ENCODE measurements at regions not wholly inside any gene's neighbourhood (a gene's known extent, or its start where the extent isn't known, plus 50 kb on each side); places are given as distances from the start of the nearest gene placed in this dataset.
"Not testable (repeated sequence)": the region's sequence is repeated elsewhere in the genome, so short reads cannot be mapped to it uniquely, and the experiment has no call there.

DNA sequence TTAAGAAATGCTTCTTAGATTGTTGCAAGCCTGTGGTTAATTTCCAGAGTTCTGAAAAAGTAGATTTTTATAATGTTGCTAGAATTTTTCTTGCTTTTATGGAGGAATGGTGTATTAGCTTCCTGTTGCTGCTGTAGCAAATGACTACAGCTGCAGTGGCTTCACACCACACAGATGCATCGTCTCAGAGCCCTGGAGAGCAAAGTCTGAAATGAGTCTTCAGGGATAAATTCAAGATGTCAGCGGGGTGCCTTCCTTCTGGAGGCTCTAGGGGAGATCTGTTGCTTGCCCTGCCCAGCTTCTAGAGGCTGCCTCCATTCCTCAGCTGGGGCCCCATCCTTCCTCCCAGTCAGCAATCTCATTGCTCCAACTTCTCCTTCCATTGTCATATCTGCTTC lies 187.8 kb downstream of the ZNF516 start:
- DNase-seq, result no peak

DNA sequence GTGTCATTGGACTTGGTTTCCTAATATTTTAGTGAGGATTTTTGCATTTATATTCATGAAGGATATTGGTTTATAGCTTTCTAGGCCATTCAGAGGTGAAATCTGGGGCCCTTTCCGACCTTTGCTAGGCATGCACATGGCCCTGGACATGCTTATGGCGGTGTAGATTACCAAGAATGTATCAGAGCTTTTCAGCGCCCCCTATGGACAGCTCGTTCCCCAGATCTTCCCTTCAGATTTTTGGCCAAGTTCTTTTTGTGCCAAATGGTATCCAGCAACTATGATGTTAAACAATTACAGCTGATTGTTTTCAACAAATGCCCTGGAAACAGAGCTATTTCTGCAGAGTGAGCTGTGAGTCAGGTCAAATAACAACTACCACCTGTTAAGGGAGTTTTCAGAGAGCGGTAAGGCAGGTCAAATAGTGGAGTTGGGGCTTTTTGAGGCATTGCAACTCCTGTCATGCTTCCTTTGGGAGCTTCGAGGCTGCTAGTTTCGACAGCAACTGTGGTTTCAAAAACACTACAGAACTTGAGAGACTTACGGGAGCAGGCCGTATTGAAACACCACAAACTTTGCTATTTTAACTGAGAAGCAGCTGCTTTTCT lies 188.3 kb downstream of the ZNF516 start:
- no peak for DNase-seq

DNA sequence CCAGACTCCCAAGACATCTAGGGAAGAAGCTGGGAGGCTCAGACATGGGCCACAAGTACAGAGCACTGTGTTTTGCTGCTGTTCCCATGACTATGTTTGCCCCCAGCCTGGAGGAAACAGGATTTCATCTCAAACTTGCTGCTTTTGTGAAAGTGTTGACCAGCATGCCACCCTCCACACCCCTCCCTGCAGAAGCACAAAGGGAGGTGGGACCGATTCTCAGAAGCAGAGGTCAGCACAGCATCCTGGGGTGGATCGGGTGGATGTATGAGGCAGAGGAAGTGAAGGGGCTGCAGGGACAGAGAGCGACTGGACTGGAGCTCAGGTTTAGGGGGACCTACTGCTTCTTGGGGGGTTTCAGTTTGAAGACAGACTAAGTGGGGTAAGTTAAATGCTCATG lies 209.2 kb downstream of the ZNF516 start:
- DNase-seq, result no peak

DNA sequence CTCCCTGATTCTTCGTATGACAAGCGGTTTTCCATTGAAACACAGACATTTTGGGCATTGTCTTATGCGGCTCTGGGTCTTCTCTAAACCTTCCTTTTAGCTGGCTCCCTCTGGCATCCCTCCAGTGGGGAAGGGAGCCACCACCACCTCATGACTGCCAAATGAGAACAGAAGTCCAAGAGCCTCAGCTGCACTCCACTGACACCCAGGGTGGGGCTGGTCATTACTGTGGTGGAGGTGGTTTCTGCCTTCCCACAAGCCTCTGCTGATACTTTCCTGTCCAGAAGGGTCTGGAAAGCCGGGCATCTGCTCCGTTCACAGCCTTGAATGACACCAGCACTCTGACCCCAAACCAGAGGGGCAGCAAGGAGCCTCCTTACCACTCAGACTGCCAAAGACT lies 213.5 kb downstream of the ZNF516 start:
- DNase-seq, result no peak

DNA sequence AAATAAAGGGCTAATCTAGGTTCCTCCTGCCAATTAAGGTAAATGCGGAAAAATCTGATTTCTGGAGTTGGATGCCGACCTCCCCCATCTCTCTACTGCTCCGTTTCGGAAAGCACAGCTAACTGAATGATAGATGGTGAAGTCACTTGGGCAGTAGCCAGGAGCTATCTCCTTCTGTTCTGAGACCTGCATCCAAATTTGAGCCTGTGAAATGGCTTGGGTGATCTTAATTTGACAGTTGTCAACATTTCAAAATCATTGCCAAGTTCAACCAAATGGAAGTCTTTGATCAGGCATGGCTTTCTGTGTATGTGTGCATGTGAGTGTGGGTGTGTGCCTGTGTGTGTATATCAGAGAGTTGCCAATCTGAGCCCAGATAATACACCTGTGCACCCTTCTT lies 217.2 kb downstream of the ZNF516 start:
- no peak for DNase-seq

DNA sequence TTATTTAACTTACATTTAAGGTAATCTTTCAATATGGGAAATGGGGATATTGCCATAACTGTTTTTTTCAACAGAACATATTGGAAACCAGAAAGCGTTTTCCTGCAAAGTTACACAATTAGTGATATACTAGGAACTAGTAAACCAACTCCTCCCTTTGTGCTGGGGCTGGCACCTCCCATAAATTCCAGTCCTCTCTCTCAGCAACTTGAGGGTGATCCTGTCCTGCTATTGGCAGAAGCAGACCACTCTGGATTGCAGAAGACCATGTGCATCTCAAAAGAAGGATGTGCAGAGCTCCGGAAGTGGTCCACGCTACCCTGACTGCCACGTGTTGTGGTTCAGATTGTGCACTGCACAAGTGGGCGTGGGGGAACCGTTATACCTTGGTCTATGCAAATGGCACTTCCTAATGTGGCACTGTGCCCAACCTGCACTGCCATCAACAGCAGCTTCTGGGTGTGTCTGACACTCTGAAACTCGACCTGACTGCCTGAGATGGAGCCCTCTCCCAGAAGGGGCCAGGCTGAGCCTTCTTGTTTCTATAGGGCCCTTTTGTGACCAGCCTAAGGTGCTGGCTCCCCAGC lies 219.2 kb downstream of the ZNF516 start:
- no peak for DNase-seq

DNA sequence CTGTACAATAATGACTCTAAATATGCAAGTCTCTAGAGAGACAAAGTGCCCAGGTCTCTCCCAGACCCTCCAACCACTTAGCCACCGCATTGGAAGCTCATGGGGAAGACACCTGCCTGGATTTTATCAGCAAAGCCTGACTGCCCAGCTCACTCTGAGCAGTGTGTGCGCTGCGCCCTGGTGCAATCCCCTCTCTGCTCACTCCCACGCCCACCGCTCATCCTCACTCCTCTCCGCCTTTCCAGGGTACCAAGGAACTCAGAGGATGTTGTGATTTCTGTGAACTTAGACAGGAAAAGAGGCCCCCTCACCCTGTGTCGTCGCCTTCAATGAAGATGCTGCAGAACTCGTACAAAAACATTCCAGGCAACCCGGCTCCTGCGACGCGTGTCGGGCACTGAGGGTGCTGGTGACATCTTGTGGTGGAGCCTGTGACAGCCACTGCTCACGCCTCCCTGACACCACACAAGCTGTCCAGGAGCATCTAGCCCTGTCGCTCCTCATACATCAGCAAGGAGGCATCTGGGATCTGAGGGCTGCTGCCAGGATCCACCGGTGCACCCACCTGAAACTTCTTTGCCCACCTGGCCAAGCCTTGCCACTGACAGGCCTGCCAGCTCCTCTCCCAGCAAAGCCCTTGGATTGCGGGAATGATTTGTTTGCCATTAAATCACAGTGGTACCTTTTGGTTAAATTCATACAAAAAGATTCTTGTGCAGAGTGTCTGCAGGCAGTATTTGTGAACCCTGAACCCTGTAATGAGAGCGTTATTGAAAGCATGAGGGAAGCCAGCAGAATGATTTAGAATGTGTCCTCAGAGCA lies 220.4 kb downstream of the ZNF516 start:
- DNase-seq, result no peak

DNA sequence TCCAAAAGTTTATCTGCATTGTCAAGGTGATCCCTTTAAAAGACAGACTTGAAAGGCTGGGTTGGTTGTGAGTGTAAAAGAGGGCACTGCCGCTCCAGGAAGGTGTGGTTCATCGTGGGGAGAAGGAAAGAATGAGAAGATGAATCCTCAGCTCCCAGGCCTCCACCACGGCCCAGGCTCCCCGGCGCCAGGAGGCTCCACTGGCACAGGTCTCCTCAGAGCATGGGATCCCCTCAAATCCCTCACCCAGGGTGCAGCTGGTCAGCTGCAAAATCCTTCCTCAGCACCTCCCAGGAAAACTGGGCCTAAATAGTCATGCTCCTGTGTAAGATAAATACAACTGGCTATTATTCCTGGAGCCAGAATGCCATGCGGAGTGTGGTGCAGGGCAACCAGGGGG lies 221.1 kb downstream of the ZNF516 start:
- no peak for DNase-seq

DNA sequence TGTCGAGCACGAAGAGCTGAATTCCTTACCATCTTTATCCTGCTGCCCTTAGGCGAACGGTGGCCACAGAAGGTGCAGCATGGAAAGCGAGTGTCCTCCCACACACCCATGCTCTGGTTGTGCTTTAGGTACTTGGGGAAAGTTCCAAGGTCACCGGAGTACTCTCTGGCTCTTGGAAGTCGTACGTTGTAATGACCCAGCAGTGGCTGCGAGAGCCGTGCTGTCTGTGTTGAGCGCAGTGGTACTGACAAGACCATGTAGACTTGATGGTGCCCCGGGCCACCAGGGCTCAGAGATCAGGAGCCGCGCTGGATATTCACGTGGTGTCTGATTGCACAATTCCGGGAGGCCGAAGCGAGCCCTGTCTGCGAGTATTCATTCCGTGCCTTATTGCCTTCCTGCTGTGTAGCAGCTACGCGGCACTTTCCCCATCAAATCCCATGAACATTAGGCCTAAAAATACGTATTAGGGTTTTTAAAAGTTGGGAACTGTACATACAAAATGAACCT lies 222.0 kb downstream of the ZNF516 start:
- DNase-seq, result no peak

DNA sequence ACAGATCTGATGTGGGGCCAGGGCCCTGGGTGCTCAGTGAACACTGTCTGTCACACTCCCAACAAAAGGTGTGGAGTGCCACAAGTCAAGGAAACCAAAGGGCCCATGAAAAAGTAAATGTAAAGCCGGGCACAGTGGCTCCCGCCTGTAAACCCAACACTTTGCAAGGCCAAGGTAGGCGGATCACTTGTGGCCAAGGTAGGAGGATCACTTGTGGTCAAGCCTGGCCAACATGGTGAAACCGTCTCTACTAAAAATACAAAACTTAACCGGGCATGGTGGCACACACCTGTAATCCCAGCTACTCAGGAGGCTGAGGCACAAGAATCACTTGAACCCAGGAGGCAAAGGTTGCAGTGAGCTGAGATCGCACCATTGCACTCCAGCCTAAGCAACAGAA lies 227.6 kb downstream of the ZNF516 start:
- not testable (repeated sequence) for DNase-seq

DNA sequence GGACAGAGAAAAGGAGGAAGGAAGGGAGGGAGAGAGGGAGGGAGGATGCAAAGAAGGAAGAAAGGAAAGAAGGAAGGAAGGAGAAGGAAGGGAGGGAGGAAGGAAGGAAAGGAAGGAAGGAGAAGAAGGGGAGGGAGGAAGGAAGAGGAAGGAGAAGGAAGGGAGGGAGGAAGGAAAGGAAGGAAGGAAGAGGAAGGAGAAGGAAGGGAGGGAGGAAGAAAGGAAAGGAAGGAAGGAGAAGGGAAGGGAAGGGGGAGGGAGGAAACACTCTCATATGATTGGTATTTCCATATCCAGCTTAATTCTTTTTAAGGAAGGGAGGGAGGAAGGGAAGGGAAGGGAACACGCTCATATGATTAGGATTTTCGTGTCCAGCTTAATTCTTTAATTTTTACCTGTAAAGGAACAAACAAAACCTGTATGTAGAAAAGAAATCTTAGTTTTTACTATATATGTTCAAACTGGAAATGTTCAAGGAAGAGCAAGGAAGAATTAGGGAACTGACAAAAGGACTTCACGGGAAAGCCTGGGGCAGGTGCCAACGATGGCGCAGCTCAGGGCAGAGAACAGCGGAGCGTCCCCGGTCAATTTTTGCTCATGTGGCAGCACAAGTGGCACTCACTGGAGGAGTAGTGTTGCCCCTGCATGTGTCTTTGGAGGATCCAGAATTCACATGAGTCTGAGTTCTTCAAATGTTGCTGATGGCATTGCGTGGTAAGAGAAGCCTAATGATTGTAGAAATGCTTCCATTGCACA lies 228.6 kb downstream of the ZNF516 start:
- DNase-seq, result no peak

DNA sequence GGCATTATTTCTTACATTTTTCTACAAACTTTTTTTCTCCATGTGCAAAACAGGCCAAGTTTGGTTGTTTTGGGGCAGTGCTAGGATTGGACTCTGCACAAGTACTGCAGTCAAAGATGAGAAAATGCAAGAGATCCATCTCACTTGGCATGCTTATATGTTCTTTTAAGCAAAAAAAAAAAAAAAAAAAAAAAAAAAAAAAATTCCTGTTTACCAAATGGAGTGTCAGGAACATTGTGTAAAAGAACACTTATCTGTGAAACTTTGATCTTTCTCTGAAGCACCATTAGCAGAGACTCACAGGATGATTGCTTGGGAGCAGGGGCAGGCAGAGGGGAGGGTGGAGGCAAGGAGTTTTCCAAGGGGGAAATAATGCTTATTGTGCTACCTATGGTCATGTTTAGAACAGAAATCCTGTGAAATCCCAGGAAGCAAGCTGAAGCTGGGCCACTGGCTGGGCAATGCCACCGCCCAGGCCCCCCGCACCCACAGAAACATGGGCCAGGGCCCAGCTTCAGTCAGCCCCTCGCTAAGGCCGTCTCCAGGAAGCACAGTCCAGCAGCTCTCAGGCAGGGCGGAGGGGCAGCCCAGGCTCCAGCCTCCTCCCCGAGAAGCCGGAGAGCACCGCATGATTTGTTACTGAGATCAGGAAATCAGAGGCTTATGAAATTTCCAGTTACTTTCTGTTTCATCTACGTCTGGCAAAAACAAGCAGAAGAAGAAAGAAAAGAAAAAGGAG lies 229.4 kb downstream of the ZNF516 start:
- DNase-seq, result peak; percentile 30

DNA sequence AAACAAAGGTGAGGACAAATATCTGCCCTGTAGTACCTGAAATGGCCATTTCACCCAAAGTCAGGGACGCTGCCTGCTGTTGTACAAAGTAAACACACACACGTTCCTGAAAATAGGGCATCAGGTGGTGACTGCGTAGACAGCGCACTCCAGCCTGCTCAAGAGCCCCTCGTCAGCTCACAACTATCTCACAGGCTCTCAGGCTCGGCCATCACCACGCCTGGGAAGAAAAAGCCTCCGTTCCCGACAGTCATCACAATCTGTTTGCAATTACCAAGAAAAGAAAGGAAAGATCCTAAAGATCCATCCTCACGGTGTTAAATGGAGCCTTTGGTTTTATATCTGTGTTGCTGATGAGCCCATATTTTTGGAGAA lies 230.2 kb downstream of the ZNF516 start:
- DNase-seq, result no peak

DNA sequence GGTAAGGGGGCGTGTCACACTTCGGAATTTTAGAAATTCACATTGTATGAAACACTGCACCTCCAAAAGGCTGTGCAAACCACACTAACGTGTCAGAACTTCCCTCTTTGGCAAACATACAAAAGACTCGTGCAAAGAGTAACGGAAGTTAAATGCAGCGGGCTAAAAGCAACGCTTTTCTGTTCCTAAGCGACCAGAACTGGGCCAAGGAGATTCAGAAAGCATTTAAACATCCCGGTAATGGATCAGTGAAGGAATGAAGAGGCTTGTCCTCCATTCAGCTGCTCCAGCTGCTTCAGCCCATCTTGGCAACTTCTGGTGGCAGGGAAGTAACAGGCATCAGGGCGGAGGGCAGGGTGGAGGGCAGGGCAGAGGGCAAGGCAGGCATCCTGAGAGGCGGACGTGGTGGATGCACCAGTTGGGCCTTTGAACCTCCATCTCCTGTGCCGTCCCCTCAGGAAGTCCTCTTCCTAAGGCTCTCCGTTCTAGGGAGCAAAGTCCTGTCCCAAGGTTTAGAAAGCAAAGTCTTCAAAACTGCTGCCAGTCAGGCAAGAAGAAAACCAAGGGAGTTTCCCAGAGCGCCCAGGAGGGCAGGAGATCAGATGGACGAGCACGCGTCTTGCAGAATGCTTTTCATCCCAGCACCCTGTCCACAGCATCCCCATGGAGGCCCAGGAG lies 230.7 kb downstream of the ZNF516 start:
- no peak for DNase-seq

DNA sequence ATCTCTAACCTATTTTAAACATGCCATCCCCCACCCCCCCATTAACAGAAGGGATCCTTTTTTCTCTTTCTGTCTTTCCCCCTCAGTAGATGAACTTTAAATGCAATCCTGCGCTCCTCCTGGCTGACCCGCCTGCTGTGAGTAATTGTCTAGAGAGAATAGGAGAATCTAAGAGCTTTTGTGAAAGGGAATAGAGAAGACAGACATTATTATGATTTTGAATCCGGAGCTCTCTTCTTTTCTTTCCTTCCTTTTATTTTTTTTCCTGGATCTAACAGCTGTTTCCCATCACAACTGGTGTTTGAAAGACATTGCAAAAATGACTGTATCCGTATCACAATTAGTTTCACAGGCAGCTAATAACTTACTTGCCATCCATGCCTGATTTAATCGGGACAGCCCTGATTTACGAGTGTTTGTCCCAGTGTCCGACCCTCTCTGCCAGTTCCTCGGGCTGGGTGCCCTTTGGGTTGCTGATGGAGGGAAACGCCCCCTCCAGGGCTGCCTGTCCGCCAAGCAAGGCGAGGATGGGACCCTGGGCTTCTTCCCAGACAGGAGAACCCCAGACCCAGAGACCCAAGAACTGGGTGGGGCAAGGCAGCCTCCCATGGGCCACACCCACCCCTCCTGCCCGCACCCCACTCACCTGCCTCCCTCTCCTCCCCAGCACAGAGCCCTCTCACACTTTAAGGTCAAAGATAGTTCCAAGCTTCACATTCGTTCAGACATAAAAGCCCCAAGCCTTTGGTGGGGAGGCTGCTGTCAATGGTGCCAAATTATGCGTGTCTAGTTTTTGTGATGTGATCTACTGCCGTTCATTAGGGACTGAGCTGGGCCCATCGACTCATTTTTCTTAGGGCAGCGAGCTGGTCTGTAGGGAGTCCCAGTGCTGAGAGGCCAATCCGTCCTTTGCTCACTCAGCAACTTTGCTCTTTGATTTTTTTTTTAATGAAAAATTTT lies 231.7 kb downstream of the ZNF516 start:
- no peak for DNase-seq

DNA sequence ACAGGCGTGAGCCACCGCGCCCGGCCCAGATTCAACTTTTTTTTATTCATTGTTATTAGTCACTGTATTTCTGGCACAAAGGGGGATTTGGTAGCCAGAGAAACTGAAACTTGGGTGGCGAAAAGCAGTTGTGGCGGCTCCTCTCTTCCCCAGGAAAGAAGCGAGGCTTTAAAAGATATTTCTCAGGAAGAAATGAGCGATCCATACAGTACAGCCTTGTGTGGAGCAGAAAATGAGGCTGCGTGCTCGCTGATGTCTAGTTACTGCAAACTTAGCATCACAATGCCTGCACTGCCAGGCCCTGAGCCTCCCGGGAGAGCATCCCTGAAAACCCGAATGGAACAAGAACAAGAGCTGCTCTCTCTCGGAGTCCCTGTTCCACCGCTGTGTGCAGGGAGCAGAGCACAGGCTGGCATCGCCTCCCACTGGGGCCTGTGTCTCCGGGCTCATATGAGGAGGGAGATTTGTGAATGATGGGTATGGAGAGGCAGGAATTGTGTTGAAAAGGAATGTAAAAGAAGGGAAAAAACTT lies 234.0 kb downstream of the ZNF516 start:
- DNase-seq, result no peak

DNA sequence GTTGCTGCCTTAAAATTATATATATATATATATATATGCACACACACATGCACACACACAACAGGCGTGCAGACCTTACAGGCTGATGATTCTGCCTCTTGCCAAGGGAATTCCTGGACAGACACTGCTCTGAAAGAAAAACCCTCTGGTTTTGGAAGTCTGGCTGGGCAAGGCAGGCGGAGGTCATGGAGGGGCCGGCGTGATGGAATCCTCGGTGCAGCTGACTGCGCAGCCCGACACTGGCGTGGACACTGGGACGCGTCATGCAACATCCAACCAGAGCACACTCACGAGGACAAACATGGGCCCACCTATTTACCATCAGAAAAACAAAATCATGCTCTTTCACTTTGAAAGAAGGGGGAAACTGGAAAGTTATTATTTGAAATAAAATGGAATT lies 235.3 kb downstream of the ZNF516 start:
- DNase-seq, result no peak

DNA sequence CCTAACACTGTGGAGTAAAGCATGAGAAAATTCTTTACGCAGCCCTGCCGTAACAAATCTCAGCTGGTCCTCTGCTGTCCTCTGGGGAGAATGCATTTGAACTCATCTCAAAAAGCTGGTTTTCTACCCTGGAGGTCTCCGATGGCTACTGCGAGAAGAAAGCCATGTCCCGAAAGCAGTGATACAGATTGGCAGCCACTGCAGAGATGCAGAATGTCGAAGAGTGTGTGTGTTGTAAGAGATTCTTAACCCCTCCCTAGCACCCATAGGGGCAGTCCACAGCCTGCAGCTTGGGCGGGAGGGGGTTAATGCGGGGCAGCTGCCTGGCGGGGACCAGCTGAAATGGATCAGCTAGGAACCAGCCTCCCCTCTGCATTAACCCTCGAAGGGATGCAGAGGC lies 235.9 kb downstream of the ZNF516 start:
- no peak for DNase-seq

DNA sequence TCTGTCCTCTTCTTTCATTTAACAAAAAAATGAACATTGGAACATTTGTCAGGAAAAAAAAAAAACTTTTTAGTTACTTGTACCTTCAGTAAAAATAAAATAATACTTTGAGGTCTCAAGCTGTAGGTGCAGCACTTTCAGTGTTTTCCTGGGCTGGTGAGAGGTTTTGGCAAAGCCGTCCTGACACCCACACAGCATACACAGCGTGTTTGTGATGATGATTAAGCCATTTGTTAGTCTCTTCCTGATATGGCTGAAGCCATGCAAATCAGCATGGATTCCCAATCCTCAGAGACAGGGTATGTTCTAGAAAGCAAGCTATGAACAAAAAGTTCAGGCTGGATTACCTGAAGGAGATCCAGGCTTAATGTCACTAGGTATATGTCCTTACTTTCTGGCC lies 236.8 kb downstream of the ZNF516 start:
- no peak for DNase-seq

DNA sequence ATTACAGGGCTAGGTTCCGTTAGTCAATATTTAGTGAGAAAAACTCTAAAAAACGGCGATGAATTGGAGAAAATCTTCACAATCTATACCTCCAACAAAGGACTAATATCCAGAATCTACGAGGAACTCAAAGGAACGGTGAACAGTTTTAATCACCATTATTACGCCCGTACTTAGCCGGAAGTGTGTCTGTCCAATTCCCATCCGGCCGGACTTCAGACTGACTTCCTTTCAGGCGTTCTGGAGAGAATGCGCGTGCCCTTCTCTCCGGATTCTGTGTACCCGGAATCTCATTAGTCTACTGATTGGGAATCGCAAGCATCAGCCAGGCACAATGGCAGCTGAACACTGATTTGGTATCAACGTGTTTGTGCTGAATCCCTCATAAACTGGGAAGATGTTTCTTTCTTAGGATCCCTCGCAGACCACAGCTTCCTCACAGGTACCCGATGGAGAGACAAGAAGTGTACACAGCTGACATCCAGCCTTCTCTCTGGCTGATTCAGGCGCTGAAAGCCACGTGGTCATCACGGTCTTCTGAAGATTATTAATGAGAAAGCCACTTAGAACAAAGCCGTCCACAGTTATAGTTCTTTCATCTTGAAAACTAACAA lies 239.9 kb downstream of the ZNF516 start:
- no peak for DNase-seq
